ENCODE measurements at regions not wholly inside any gene's neighbourhood (a gene's known extent, or its start where the extent isn't known, plus 50 kb on each side); places are given as distances from the start of the nearest gene placed in this dataset.

DNA sequence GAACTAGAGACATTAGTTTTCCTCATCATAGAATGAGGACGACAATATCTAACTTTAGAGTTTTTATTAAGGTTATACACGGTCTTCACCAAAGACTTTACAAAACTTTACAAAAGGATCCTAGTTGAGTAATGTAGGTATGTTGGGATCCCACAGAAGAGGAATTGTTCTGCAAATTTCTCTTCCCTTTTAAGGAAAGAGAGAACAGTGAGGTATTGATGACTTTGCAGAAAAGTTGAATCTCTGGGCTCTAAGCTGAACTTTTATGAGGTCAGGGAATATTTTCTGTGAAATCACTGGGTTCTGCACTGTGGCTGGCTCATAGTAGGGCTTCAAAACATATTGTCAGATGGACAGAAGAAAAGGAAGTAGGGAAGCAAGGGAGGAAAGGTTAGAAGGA is 89.8 kb upstream of the PIRT start:
- Histone ChIP-seq H4K91ac (ENCODE audit: low read length) (no peak overlapping the region), H2AK5ac (ENCODE audit: low read length, severe bottlenecking) (no peak overlapping the region), H3K18ac (ENCODE audit: low read depth in 1 of 2, low read length in 2 of 2) (no peak overlapping the region), H2BK5ac (ENCODE audit: low read depth, low read length, poor library complexity, severe bottlenecking) (no peak overlapping the region), H3K27me3 (ENCODE audit: control insufficient read depth in 1 of 2, insufficient read depth in 1 of 2, low read length in 2 of 2) (no peaks in the 10 kb centered on the region), H2BK15ac (ENCODE audit: low read depth, poor library complexity, severe bottlenecking) (no peak overlapping the region), H2BK12ac (ENCODE audit: low read length in 2 of 2) (no peak overlapping the region), H3K27ac (ENCODE audit: low read length, poor library complexity, severe bottlenecking) (no peak overlapping the region), H3K14ac (ENCODE audit: low read length in 2 of 2) (no peak overlapping the region), H2BK120ac (ENCODE audit: low read depth, low read length) (no peak overlapping the region), H3K23ac (ENCODE audit: low read length in 2 of 2) (no peak overlapping the region), H3K4me2 (ENCODE audit: low read length, poor library complexity, severe bottlenecking) (no peak overlapping the region), H3K4ac (ENCODE audit: low read depth in 1 of 2, low read length in 2 of 2) (no peak overlapping the region), H3K36me3 (ENCODE audit: control insufficient read depth in 1 of 2, insufficient read depth in 2 of 2, low read depth in 1 of 2, low read length in 2 of 2) (no peaks in the 10 kb centered on the region), H3K79me1 (replicated peaks; ENCODE audit: low read length, poor library complexity, severe bottlenecking) (no peaks in the 10 kb centered on the region), H4K8ac (ENCODE audit: low read length) (no peak overlapping the region), H2AFZ (ENCODE audit: low read depth, low read length) (no peak overlapping the region), H3K9ac (ENCODE audit: low read length) (no peak overlapping the region), H3K4me1 (ENCODE audit: control insufficient read depth, insufficient read depth, low read depth, low read length) (no peaks in the 10 kb centered on the region), H3K4me3 (ENCODE audit: insufficient read depth in 1 of 2, low read depth in 1 of 2, low read length in 2 of 2) (no peak overlapping the region), H3K9me3 (ENCODE audit: control insufficient read depth, low read length) (no peaks in the 10 kb centered on the region)
- 73% methylated on average over 1 of the region's 2 CpGs for WGBS
- DNase-seq: no peak

GRCh38 chr17:10920558-10921108 is 82.7 kb upstream of the PIRT start:
- Histone ChIP-seq H2BK12ac (ENCODE audit: low read length in 2 of 2) (no peak overlapping the region), H2BK15ac (ENCODE audit: low read depth, poor library complexity, severe bottlenecking) (no peak overlapping the region), H3K4ac (ENCODE audit: low read depth in 1 of 2, low read length in 2 of 2) (no peak overlapping the region), H3K4me2 (ENCODE audit: low read length, poor library complexity, severe bottlenecking) (no peak overlapping the region), H3K23ac (ENCODE audit: low read length in 2 of 2) (no peak overlapping the region), H3K27me3 (ENCODE audit: control insufficient read depth in 1 of 2, insufficient read depth in 1 of 2, low read length in 2 of 2) (no peaks in the 10 kb centered on the region), H3K79me1 (replicated peaks; ENCODE audit: low read length, poor library complexity, severe bottlenecking) (no peaks in the 10 kb centered on the region), H2AK5ac (ENCODE audit: low read length, severe bottlenecking) (no peak overlapping the region), H4K8ac (ENCODE audit: low read length) (no peak overlapping the region), H3K9me3 (ENCODE audit: control insufficient read depth, low read length) (no peaks in the 10 kb centered on the region), H2BK5ac (ENCODE audit: low read depth, low read length, poor library complexity, severe bottlenecking) (no peak overlapping the region), H2BK120ac (ENCODE audit: low read depth, low read length) (no peak overlapping the region), H3K9ac (ENCODE audit: low read length) (no peak overlapping the region), H3K36me3 (ENCODE audit: control insufficient read depth in 1 of 2, insufficient read depth in 2 of 2, low read depth in 1 of 2, low read length in 2 of 2) (no peaks in the 10 kb centered on the region), H3K14ac (ENCODE audit: low read length in 2 of 2) (no peak overlapping the region), H3K27ac (ENCODE audit: low read length, poor library complexity, severe bottlenecking) (no peak overlapping the region), H3K18ac (ENCODE audit: low read depth in 1 of 2, low read length in 2 of 2) (no peak overlapping the region), H2AFZ (ENCODE audit: low read depth, low read length) (no peak overlapping the region), H3K4me3 (ENCODE audit: insufficient read depth in 1 of 2, low read depth in 1 of 2, low read length in 2 of 2) (no peak overlapping the region), H4K91ac (ENCODE audit: low read length) (no peak overlapping the region), H3K4me1 (ENCODE audit: control insufficient read depth, insufficient read depth, low read depth, low read length) (no peaks in the 10 kb centered on the region)
- DNase-seq: no peak
- WGBS: 77% methylated on average over 5 of the region's 5 CpGs

- Histone ChIP-seq H3K27me3 (ENCODE audit: control insufficient read depth in 1 of 2, insufficient read depth in 1 of 2, low read length in 2 of 2) (no peaks in the 10 kb centered on the region), H3K79me1 (replicated peaks; ENCODE audit: low read length, poor library complexity, severe bottlenecking) (no peaks in the 10 kb centered on the region), H3K4me1 (ENCODE audit: control insufficient read depth, insufficient read depth, low read depth, low read length) (no peaks in the 10 kb centered on the region), H2BK15ac (ENCODE audit: low read depth, poor library complexity, severe bottlenecking) (no peak overlapping the region), H3K4me3 (ENCODE audit: insufficient read depth in 1 of 2, low read depth in 1 of 2, low read length in 2 of 2) (no peak overlapping the region), H3K27ac (ENCODE audit: low read length, poor library complexity, severe bottlenecking) (no peak overlapping the region), H2AK5ac (ENCODE audit: low read length, severe bottlenecking) (no peak overlapping the region), H3K4ac (ENCODE audit: low read depth in 1 of 2, low read length in 2 of 2) (no peak overlapping the region), H3K23ac (ENCODE audit: low read length in 2 of 2) (no peak overlapping the region), H2BK5ac (ENCODE audit: low read depth, low read length, poor library complexity, severe bottlenecking) (no peak overlapping the region), H3K18ac (ENCODE audit: low read depth in 1 of 2, low read length in 2 of 2) (no peak overlapping the region), H3K36me3 (ENCODE audit: control insufficient read depth in 1 of 2, insufficient read depth in 2 of 2, low read depth in 1 of 2, low read length in 2 of 2) (no peaks in the 10 kb centered on the region), H2AFZ (ENCODE audit: low read depth, low read length) (no peak overlapping the region), H4K91ac (ENCODE audit: low read length) (no peak overlapping the region), H3K4me2 (ENCODE audit: low read length, poor library complexity, severe bottlenecking) (no peak overlapping the region), H2BK12ac (ENCODE audit: low read length in 2 of 2) (no peak overlapping the region), H3K9ac (ENCODE audit: low read length) (no peak overlapping the region), H2BK120ac (ENCODE audit: low read depth, low read length) (no peak overlapping the region), H3K9me3 (ENCODE audit: control insufficient read depth, low read length) (peaks cover 15% of the 10 kb centered on the region), H4K8ac (ENCODE audit: low read length) (no peak overlapping the region), H3K14ac (ENCODE audit: low read length in 2 of 2) (no peak overlapping the region)
- 73% methylated on average over 5 of the region's 7 CpGs for WGBS
- no peak for DNase-seq
Measured at GRCh38 chr17:10907370-10907769, 69.5 kb upstream of the PIRT start.

GRCh38 chr17:10899281-10899680 is 61.4 kb upstream of the PIRT start:
- no peak overlapping the region for H4K91ac ChIP-seq (ENCODE audit: low read length)
- no peak overlapping the region for H2AK5ac ChIP-seq (ENCODE audit: low read length, severe bottlenecking)
- no peak overlapping the region for H2BK15ac ChIP-seq (ENCODE audit: low read depth, poor library complexity, severe bottlenecking)
- no peak overlapping the region for H2BK12ac ChIP-seq (ENCODE audit: low read length in 2 of 2)
- no peaks in the 10 kb centered on the region for H3K36me3 ChIP-seq (ENCODE audit: control insufficient read depth in 1 of 2, insufficient read depth in 2 of 2, low read depth in 1 of 2, low read length in 2 of 2)
- no peaks in the 10 kb centered on the region for H3K79me1 ChIP-seq (replicated peaks; ENCODE audit: low read length, poor library complexity, severe bottlenecking)
- no peak overlapping the region for H3K9ac ChIP-seq (ENCODE audit: low read length)
- H3K4ac ChIP-seq (ENCODE audit: low read depth in 1 of 2, low read length in 2 of 2): no peak overlapping the region
- H3K4me2 ChIP-seq (ENCODE audit: low read length, poor library complexity, severe bottlenecking): no peak overlapping the region
- no peak overlapping the region for H3K14ac ChIP-seq (ENCODE audit: low read length in 2 of 2)
- no peaks in the 10 kb centered on the region for H3K27me3 ChIP-seq (ENCODE audit: control insufficient read depth in 1 of 2, insufficient read depth in 1 of 2, low read length in 2 of 2)
- H2BK5ac ChIP-seq (ENCODE audit: low read depth, low read length, poor library complexity, severe bottlenecking): no peak overlapping the region
- no peak overlapping the region for H2BK120ac ChIP-seq (ENCODE audit: low read depth, low read length)
- no peak overlapping the region for H4K8ac ChIP-seq (ENCODE audit: low read length)
- H3K9me3 ChIP-seq (ENCODE audit: control insufficient read depth, low read length): no peaks in the 10 kb centered on the region
- no peak for DNase-seq
- no peak overlapping the region for H2AFZ ChIP-seq (ENCODE audit: low read depth, low read length)
- no peak overlapping the region for H3K18ac ChIP-seq (ENCODE audit: low read depth in 1 of 2, low read length in 2 of 2)
- H3K4me3 ChIP-seq (ENCODE audit: insufficient read depth in 1 of 2, low read depth in 1 of 2, low read length in 2 of 2): no peak overlapping the region
- H3K4me1 ChIP-seq (ENCODE audit: control insufficient read depth, insufficient read depth, low read depth, low read length): no peaks in the 10 kb centered on the region
- H3K27ac ChIP-seq (ENCODE audit: low read length, poor library complexity, severe bottlenecking): no peak overlapping the region
- H3K23ac ChIP-seq (ENCODE audit: low read length in 2 of 2): no peak overlapping the region
